HEK293 (cell line): ENCODE measurements at regions not wholly inside any gene's neighbourhood (a gene's known extent, or its start where the extent isn't known, plus 50 kb on each side); places are given as distances from the start of the nearest gene placed in this dataset.

ENCODE experiments used
- HOXA7 ChIP-seq: sonication (generic); formaldehyde crosslinking; IDR thresholded peaks from 2 replicates; pipeline ENCODE4 v1.8.1; 2022; ENCODE audit warnings: missing genetic modification reagents, borderline replicate concordance
- HOXD13 ChIP-seq: sonication (generic); formaldehyde crosslinking; IDR thresholded peaks from 2 replicates; pipeline ENCODE4 v1.8.0; 2022; ENCODE audit warnings: missing genetic modification reagents, borderline replicate concordance
- KLF9 ChIP-seq: fragments of 450-650 bp; formaldehyde crosslinking; IDR thresholded peaks from 2 replicates; pipeline ENCODE4 v1.5.1; 2016; ENCODE audit warnings: missing biosample characterization, missing genetic modification characterization, low read depth
- MZF1 ChIP-seq: fragments of 450-650 bp; formaldehyde crosslinking; IDR thresholded peaks from 2 replicates; pipeline ENCODE4 v1.5.1; 2017; ENCODE audit warnings: missing biosample characterization, missing genetic modification characterization, borderline replicate concordance
- SCRT2 ChIP-seq: fragments of 450-650 bp; formaldehyde crosslinking; IDR thresholded peaks from 2 replicates; pipeline ENCODE4 v1.5.1; 2016; ENCODE audit warnings: missing biosample characterization, missing genetic modification characterization
- ZBTB48 ChIP-seq: fragments of 450-650 bp; formaldehyde crosslinking; IDR thresholded peaks from 2 replicates; pipeline ENCODE4 v1.5.1; 2016; ENCODE audit warnings: missing biosample characterization, missing genetic modification characterization
- ZNF114 ChIP-seq: fragments of 450-650 bp; formaldehyde crosslinking; IDR thresholded peaks from 2 replicates; pipeline ENCODE4 v1.5.0; 2017; ENCODE audit warnings: missing biosample characterization, missing genetic modification characterization
- ZNF132 ChIP-seq: fragments of 450-650 bp; formaldehyde crosslinking; IDR thresholded peaks from 2 replicates; pipeline ENCODE4 v1.5.1; 2017; ENCODE audit warnings: missing biosample characterization, missing genetic modification characterization, borderline replicate concordance
- ZNF146 ChIP-seq: fragments of 450-650 bp; formaldehyde crosslinking; IDR thresholded peaks from 2 replicates; pipeline ENCODE4 v1.5.1; 2016; ENCODE audit warnings: missing biosample characterization, missing genetic modification characterization
- ZNF155 ChIP-seq: fragments of 450-650 bp; formaldehyde crosslinking; IDR thresholded peaks from 2 replicates; pipeline ENCODE4 v1.5.1; 2016; ENCODE audit warnings: missing biosample characterization, missing genetic modification characterization
- ZNF174 ChIP-seq: fragments of 450-650 bp; formaldehyde crosslinking; IDR thresholded peaks from 2 replicates; pipeline ENCODE4 v1.5.0; 2017; ENCODE audit warnings: missing biosample characterization, mild to moderate bottlenecking, missing genetic modification characterization
- ZNF2 ChIP-seq: fragments of 450-650 bp; formaldehyde crosslinking; IDR thresholded peaks from 2 replicates; pipeline ENCODE4 v1.5.1; 2016; ENCODE audit warnings: missing biosample characterization, missing genetic modification characterization
- ZNF214 ChIP-seq: fragments of 450-650 bp; formaldehyde crosslinking; IDR thresholded peaks from 2 replicates; pipeline ENCODE4 v1.5.1; 2017; ENCODE audit warnings: missing biosample characterization, mild to moderate bottlenecking, missing genetic modification characterization, borderline replicate concordance
- ZNF23 ChIP-seq: fragments of 450-650 bp; formaldehyde crosslinking; IDR thresholded peaks from 2 replicates; pipeline ENCODE4 v1.5.1; 2016; ENCODE audit warnings: missing biosample characterization, missing genetic modification characterization, borderline replicate concordance
- ZNF366 ChIP-seq: fragments of 450-650 bp; formaldehyde crosslinking; conservative IDR thresholded peaks from 2 replicates; pipeline ENCODE4 v1.5.1; 2016; ENCODE audit warnings: missing biosample characterization, missing genetic modification characterization
- ZNF391 ChIP-seq: fragments of 450-650 bp; formaldehyde crosslinking; IDR thresholded peaks from 2 replicates; pipeline ENCODE4 v1.5.1; 2016; ENCODE audit warnings: low read depth, missing biosample characterization, missing genetic modification characterization, borderline replicate concordance
- ZNF433 ChIP-seq: fragments of 450-650 bp; formaldehyde crosslinking; IDR thresholded peaks from 2 replicates; pipeline ENCODE4 v1.5.1; 2016; ENCODE audit warnings: missing biosample characterization, missing genetic modification characterization, low read depth
- ZNF510 ChIP-seq: fragments of 450-650 bp; formaldehyde crosslinking; IDR thresholded peaks from 2 replicates; pipeline ENCODE4 v1.5.1; 2018; ENCODE audit warnings: mild to moderate bottlenecking, missing genetic modification characterization, missing biosample characterization; ENCODE audit not compliant: insufficient replicate concordance
- ZNF555 ChIP-seq: fragments of 450-650 bp; formaldehyde crosslinking; conservative IDR thresholded peaks from 2 replicates; pipeline ENCODE4 v1.5.1; 2017; ENCODE audit warnings: missing biosample characterization, mild to moderate bottlenecking, missing genetic modification characterization, inconsistent platforms
- ZNF561 ChIP-seq: fragments of 450-650 bp; IDR thresholded peaks from 2 replicates; pipeline ENCODE4 v1.5.1; 2018; ENCODE audit warnings: missing biosample characterization, missing genetic modification characterization, borderline replicate concordance
- ZNF585B ChIP-seq: fragments of 450-650 bp; formaldehyde crosslinking; IDR thresholded peaks from 2 replicates; pipeline ENCODE4 v1.5.1; 2016; ENCODE audit warnings: missing biosample characterization, missing genetic modification characterization
- ZNF629 ChIP-seq: fragments of 450-650 bp; formaldehyde crosslinking; IDR thresholded peaks from 2 replicates; pipeline ENCODE4 v1.5.1; 2017; ENCODE audit warnings: missing biosample characterization, missing genetic modification characterization
- ZNF654 ChIP-seq: fragments of 450-650 bp; formaldehyde crosslinking; IDR thresholded peaks from 2 replicates; pipeline ENCODE4 v1.5.1; 2016; ENCODE audit warnings: low read depth, missing biosample characterization, missing genetic modification characterization
- ZNF658 ChIP-seq: fragments of 450-650 bp; formaldehyde crosslinking; IDR thresholded peaks from 2 replicates; pipeline ENCODE4; 2016; ENCODE audit warnings: missing biosample characterization, missing genetic modification characterization
- ZNF791 ChIP-seq: fragments of 450-650 bp; formaldehyde crosslinking; IDR thresholded peaks from 2 replicates; pipeline ENCODE4 v1.5.1; 2016; ENCODE audit warnings: missing biosample characterization, missing genetic modification characterization
- ZNF792 ChIP-seq: fragments of 450-650 bp; formaldehyde crosslinking; IDR thresholded peaks from 2 replicates; pipeline ENCODE4 v1.5.1; 2016; ENCODE audit warnings: missing biosample characterization, missing genetic modification characterization
- TF ChIP-seq, protein P1 (sequence below): fragments of 450-650 bp; formaldehyde crosslinking; IDR thresholded peaks from 2 replicates; pipeline ENCODE4 v1.5.1; 2017; ENCODE audit warnings: missing biosample characterization, missing genetic modification characterization
- TF ChIP-seq, protein P2 (sequence below): fragments of 450-650 bp; formaldehyde crosslinking; IDR thresholded peaks from 2 replicates; pipeline ENCODE4 v1.5.1; 2016; ENCODE audit warnings: missing biosample characterization, missing genetic modification characterization
- TF ChIP-seq, protein P3 (sequence below): fragments of 450-650 bp; formaldehyde crosslinking; IDR thresholded peaks from 2 replicates; pipeline ENCODE4 v1.5.1; 2016; ENCODE audit warnings: missing biosample characterization, missing genetic modification characterization
- TF ChIP-seq, protein P4 (sequence below): fragments of 450-650 bp; IDR thresholded peaks from 2 replicates; pipeline ENCODE4 v1.5.1; 2018; ENCODE audit warnings: missing biosample characterization, missing genetic modification characterization
- TF ChIP-seq, protein P5 (sequence below): fragments of 450-650 bp; formaldehyde crosslinking; IDR thresholded peaks from 2 replicates; pipeline ENCODE4 v1.5.1; 2016; ENCODE audit warnings: missing biosample characterization, missing genetic modification characterization

DNA sequence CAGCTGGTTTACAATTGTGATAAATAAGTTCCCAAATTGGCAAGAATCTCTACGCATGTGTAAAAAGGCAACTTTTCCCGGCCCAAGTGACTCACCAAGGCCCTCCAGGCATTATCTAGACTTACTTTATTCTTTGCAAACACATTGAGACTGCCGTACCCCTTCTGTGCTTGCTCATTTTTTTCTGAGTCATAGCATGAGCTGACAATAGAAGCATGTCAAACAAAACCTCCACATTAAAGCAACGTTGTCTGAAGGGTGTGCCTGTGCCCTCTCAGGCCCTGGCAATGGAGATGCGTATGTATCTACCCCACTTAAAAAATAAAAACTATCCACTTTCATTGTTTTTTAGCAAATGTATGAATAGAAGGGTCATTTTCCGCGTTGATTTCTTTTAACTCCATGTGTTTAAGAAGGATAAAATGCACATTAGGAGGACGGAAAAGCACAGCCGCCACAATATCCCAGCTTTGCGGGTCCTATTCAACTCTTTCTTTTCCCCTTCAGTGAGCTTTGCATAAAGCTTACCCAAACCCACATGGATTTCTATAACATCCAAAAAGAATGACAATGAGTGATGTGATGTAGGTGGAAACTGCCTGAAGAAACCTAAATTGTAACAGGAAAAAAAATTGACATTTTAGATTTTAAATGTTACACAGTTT is 298.2 kb downstream of the CDCA7 start (continued):
- TF ChIP-seq ZNF629 (tag by site-specific recombination), result peak; percentile 74
- TF ChIP-seq ZNF23 (tag by site-specific recombination), result no peak
- no peak for TF ChIP-seq ZNF155 (tag by site-specific recombination)
- no peak for TF ChIP-seq ZNF658
- no peak for TF ChIP-seq HOXA7 (CRISPR knock-in tag)
- TF ChIP-seq, protein P1, sequence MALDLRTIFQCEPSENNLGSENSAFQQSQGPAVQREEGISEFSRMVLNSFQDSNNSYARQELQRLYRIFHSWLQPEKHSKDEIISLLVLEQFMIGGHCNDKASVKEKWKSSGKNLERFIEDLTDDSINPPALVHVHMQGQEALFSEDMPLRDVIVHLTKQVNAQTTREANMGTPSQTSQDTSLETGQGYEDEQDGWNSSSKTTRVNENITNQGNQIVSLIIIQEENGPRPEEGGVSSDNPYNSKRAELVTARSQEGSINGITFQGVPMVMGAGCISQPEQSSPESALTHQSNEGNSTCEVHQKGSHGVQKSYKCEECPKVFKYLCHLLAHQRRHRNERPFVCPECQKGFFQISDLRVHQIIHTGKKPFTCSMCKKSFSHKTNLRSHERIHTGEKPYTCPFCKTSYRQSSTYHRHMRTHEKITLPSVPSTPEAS (tag by site-specific recombination), result no peak
- TF ChIP-seq ZNF114 (tag by site-specific recombination), result no peak
- TF ChIP-seq, protein P2, sequence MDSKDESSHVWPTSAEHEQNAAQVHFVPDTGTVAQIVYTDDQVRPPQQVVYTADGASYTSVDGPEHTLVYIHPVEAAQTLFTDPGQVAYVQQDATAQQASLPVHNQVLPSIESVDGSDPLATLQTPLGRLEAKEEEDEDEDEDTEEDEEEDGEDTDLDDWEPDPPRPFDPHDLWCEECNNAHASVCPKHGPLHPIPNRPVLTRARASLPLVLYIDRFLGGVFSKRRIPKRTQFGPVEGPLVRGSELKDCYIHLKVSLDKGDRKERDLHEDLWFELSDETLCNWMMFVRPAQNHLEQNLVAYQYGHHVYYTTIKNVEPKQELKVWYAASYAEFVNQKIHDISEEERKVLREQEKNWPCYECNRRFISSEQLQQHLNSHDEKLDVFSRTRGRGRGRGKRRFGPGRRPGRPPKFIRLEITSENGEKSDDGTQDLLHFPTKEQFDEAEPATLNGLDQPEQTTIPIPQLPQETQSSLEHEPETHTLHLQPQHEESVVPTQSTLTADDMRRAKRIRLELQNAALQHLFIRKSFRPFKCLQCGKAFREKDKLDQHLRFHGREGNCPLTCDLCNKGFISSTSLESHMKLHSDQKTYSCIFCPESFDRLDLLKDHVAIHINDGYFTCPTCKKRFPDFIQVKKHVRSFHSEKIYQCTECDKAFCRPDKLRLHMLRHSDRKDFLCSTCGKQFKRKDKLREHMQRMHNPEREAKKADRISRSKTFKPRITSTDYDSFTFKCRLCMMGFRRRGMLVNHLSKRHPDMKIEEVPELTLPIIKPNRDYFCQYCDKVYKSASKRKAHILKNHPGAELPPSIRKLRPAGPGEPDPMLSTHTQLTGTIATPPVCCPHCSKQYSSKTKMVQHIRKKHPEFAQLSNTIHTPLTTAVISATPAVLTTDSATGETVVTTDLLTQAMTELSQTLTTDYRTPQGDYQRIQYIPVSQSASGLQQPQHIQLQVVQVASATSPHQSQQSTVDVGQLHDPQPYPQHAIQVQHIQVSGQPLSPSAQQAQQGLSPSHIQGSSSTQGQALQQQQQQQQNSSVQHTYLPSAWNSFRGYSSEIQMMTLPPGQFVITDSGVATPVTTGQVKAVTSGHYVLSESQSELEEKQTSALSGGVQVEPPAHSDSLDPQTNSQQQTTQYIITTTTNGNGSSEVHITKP, result no peak
- no peak for TF ChIP-seq ZNF555 (tag by site-specific recombination)
- TF ChIP-seq ZNF146 (tag by site-specific recombination), result no peak
- TF ChIP-seq MZF1, result no peak
- no peak for TF ChIP-seq SCRT2 (tag by site-specific recombination)
- TF ChIP-seq ZNF561, result no peak
- TF ChIP-seq ZNF391 (tag by site-specific recombination), result peak; percentile 66; the same call in 1 of the 2 replicates
- TF ChIP-seq ZNF791 (tag by site-specific recombination), result no peak
- TF ChIP-seq, protein P3, sequence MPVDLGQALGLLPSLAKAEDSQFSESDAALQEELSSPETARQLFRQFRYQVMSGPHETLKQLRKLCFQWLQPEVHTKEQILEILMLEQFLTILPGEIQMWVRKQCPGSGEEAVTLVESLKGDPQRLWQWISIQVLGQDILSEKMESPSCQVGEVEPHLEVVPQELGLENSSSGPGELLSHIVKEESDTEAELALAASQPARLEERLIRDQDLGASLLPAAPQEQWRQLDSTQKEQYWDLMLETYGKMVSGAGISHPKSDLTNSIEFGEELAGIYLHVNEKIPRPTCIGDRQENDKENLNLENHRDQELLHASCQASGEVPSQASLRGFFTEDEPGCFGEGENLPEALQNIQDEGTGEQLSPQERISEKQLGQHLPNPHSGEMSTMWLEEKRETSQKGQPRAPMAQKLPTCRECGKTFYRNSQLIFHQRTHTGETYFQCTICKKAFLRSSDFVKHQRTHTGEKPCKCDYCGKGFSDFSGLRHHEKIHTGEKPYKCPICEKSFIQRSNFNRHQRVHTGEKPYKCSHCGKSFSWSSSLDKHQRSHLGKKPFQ (tag by site-specific recombination), result no peak
- TF ChIP-seq ZNF433, result no peak
- no peak for TF ChIP-seq ZBTB48 (tag by site-specific recombination)
- TF ChIP-seq ZNF174 (tag by site-specific recombination), result no peak
- TF ChIP-seq ZNF792 (tag by site-specific recombination), result no peak
- no peak for TF ChIP-seq ZNF214 (tag by site-specific recombination)
- TF ChIP-seq, protein P4, sequence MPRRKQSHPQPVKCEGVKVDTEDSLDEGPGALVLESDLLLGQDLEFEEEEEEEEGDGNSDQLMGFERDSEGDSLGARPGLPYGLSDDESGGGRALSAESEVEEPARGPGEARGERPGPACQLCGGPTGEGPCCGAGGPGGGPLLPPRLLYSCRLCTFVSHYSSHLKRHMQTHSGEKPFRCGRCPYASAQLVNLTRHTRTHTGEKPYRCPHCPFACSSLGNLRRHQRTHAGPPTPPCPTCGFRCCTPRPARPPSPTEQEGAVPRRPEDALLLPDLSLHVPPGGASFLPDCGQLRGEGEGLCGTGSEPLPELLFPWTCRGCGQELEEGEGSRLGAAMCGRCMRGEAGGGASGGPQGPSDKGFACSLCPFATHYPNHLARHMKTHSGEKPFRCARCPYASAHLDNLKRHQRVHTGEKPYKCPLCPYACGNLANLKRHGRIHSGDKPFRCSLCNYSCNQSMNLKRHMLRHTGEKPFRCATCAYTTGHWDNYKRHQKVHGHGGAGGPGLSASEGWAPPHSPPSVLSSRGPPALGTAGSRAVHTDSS, result no peak
- no peak for TF ChIP-seq ZNF654
- TF ChIP-seq ZNF132, result no peak
- TF ChIP-seq ZNF585B (tag by site-specific recombination), result no peak
- TF ChIP-seq KLF9, result no peak
- no peak for TF ChIP-seq ZNF510
- TF ChIP-seq ZNF2, result no peak
- TF ChIP-seq ZNF366 (tag by site-specific recombination), result peak; percentile 36; the same call in 1 of the 2 replicates
- TF ChIP-seq, protein P5, sequence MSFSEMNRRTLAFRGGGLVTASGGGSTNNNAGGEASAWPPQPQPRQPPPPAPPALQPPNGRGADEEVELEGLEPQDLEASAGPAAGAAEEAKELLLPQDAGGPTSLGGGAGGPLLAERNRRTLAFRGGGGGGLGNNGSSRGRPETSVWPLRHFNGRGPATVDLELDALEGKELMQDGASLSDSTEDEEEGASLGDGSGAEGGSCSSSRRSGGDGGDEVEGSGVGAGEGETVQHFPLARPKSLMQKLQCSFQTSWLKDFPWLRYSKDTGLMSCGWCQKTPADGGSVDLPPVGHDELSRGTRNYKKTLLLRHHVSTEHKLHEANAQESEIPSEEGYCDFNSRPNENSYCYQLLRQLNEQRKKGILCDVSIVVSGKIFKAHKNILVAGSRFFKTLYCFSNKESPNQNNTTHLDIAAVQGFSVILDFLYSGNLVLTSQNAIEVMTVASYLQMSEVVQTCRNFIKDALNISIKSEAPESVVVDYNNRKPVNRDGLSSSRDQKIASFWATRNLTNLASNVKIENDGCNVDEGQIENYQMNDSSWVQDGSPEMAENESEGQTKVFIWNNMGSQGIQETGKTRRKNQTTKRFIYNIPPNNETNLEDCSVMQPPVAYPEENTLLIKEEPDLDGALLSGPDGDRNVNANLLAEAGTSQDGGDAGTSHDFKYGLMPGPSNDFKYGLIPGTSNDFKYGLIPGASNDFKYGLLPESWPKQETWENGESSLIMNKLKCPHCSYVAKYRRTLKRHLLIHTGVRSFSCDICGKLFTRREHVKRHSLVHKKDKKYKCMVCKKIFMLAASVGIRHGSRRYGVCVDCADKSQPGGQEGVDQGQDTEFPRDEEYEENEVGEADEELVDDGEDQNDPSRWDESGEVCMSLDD (tag by site-specific recombination), result no peak
- TF ChIP-seq HOXD13, result no peak
